Kasumi-1 (cell line): ENCODE measurements at regions not wholly inside any gene's neighbourhood (a gene's known extent, or its start where the extent isn't known, plus 50 kb on each side); places are given as distances from the start of the nearest gene placed in this dataset.
"Not testable (repeated sequence)": the region's sequence is repeated elsewhere in the genome, so short reads cannot be mapped to it uniquely, and the experiment has no call there.

Experiments used
- DNase-seq, 2 experiments: peaks; one replicate each; lab custom pipeline; 2025; lab: John Stamatoyannopoulos, UW

DNA sequence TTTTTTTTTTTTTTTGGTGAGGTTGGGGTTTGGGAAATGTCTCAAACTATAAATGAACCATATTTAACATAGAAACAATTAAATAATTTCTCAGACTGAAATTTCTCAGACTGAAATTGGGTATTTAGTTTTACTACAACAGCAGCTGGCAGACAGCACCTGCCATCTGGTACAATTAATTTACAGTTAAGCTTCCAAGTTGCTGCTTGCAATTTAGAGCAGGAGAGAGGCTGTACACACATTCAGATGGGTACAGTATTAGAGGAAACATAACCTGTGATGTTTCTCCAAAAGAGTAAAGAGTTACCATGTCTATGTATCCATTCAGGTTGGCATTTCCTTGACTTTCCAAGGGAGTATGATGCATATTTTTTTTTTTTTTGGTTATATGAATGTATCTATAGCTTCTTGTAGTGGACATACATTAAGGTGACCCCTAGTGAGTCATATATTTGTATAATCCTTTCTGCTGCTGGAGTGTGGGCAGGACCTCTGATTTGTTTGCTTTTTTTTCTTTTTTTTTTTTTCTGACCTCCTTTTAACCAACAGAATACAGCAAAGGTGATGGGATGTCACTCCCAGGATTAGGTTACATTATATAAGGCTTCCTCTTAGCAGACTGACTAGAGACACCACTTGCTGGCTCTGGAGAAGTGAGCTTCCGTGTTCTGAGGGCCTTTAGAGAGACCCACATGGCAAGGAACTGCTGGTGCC, 201.7 kb downstream of the PTH2R start:
- no peak for DNase-seq

DNA sequence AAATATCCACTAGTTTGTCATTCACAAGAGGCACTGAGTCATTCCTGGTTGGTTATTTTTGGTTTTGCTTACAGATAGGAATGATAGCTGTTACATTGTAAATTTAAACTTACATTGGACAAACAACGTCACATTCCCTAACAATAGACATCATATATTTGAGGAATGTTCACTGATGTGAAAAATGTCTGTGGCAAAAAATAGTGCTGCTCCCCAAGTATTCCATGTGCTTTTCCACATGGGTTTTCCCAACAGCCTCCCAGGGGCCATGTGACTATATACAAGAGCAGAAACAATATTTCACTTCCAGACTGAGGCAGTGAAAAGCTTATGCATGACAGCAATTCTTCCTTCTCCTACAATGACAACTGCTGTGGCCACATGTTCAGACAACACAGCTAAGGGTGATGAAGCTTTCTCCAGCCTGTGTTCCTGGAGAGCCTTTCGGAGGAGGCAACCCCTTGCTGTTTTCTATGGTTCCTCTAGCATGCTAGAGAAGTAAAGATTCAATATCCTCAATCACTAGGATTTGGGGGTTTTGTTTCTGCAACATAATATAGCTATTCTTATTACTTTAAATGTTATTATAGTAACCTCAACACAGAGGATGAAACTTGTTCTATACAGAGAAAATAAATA, 202.7 kb downstream of the PTH2R start:
- no peak for DNase-seq

DNA sequence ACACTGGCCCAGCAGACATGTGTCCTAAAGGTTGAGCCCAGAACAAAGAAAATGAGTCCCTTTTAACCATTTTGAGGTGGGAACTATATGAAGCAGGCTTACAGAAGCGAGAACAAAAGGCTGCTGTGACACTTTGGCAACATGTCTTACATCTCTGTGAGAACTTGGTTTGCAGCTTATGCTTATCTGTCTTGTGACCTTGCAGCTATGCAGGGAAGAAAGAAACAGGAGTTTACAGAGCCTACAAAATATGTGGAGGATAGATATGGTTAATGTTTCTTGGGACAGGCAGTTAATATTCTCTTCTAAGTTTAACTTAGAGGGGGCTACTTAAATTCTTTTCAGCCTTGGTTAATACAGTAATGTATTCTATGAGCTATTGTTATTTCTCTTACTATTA, 209.1 kb downstream of the PTH2R start:
- not testable (repeated sequence) for DNase-seq

DNA sequence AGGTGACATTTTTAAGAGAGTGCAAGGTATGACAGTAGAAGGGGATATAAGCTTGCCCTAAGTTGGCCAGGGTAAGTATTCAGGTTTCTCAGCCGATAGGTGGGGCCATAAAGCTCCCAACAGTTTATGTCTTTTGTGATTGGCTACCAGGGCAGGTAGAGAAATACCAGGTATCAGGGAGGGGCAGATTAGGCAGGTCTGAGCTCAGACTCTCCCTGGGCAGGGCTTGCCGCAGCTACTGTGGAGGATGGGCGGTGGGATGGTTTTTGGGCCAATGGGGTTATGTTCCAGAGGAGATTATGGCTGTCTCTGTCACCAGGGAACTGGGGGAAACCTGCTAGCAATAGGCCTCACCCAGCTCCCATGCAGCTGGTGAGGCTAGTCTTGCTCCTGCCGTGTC, 211.6 kb downstream of the PTH2R start:
- no peak for DNase-seq

DNA sequence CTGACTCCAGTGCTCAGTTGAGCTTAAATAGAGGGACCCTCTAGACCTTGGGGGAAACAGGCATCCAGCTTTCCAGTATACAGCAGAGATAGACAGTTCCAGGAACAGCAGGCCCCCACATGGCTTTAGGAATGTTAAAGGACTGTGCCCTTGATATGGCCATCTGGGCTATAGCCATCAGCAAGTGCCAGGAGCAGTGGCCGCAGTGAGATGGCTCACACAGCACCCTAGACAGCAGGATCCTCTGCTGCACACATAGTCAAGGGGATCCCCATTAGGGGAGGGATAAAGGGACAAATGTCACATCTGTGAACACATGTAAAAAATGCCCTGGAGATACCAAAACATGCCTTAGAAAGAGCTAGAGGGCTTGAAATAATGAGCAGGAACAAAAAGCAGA, 213.4 kb downstream of the PTH2R start:
- DNase-seq, result no peak

DNA sequence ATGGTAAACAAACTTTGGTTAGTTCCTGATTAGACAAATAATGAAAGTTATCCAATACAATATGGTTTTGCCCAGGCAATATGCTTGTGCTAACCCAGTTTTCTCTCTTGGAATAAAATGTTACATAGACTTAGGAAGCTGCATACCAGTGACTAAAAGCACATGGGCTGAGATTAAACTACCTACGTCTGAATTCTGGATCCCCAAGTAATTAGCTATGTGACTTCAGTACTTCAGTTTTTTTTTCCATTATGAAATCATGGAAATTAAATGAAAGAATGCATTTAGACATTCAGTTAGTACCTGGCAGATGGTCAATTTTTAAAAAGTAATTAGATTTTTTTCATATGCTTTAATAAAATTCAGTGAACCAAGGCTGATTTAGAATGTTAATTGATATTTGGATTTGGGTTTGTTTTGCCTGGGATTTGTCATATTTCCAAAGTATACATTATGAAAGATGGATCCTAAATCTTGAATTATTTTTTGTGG, 213.9 kb downstream of the PTH2R start:
- no peak for DNase-seq

DNA sequence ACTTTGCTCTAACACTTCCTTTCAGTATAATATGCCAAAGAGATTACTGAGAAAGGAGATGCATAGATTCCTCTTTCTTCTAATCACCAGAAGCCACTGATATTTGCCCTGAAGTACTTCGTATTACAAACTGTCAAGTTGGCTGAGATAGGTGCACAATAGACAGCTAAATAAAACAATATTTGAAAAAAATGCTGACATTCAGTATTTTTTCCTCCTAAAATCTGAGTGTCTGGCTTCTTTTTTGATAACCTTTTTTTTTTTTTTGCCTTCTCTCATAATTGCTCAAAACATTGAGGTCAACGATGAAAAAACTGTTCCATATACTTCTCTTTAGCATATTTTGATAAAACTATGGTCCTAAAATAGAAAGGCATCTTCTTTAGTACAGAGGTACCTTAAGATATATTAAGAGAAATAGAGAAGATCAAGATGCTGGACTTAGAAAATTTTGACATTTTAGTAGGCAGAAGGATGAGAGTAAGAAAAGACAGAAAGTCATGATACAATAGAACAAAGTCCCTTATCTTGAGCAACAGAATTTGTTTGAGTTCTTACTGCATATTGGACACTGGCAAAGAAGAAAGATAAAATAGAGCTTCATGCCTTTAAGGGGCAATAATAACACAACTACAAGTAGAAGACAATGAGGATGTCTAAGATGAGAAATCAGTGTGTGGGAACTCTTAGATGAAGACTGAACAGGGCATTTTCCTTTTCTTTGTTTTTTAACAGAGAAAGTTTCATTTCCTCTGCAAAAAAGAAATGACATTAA, 220.7 kb downstream of the PTH2R start:
- DNase-seq, result no peak

DNA sequence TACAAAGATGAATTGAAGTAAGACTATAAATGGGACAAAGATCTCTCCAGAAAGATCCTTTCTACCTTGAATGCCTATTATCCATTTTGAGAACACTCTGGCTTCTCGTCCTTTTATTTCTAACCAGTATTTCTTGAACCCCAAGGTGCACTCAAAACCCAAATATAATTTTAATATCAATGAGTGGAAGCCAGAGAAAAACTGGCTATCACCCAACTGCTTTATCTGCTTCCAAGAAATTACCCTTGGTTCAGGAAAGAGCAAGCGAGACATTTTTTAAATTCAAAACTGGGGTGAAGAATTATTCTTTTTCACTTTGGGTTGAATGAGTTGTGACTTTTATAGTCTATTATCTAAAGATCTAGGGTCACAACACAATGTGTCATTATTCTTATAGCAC, 221.3 kb downstream of the PTH2R start:
- DNase-seq, result no peak

DNA sequence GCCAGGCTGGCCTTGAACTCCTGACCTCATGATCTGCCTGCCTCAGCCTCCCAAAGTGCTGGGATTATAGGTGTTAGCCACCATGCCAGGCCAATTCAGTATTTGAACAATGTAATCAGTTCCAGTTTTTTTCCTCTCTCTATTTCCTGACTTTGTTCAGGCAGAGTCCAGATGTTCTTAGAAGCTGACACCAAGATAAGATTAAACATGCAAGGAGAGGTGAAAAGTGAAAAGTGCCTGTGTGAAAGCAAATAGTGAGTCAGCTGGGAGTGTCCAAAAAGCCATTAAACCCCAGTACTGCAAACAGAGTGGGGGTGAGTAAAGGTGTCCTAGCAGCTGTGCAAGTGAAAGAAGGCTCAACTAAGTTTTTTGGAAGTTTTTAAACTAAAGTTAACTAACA, 231.5 kb downstream of the PTH2R start:
- DNase-seq, result no peak

DNA sequence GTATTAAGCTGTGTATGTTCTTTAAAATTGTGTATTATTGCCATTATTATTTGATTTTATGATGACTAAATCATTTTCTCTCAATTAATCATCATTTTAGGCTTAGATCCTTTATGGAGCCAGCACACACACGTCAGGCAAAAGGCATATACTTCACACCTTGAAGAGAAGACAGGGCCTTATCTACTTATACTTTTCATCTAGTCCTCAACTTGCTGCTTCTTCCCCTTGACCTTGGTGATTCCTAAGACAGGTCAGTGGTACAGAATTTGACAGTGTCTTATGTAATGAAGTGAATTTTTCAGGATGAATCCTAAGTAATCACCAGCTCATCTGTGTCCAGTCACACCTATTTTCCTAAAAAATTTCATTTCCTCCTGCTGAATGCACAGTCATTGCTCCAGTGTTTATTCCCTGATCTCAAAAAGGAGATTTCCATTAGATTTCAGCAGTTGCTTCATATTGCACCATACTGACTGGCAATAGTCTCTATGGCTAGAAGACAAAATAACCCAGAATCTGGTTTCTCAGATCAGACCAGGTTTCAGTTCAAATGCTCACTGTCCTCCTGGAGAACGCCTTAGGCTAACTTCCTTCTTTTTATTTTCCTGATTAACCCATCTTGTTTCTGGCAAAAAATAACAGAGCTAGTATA, 235.7 kb downstream of the PTH2R start:
- no peak for DNase-seq

DNA sequence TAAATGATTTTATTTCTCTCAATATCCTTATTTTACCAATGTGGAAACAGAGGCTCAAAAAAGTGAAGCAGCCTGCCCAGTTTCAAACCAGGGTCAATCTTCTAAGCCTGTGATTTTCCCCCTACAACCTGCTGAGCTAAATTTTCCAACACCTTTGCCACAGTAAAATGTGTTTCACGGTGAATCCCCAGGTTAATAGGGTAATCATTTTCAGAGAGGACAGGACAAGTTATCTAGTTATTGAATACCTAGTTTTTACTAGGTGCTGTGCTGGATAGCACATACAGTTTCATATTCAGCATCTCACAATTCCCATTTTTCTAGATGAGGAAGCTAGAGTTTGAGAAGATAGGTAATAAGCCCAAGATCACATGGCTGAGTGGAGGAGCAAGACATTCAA, 236.6 kb downstream of the PTH2R start:
- no peak for DNase-seq

DNA sequence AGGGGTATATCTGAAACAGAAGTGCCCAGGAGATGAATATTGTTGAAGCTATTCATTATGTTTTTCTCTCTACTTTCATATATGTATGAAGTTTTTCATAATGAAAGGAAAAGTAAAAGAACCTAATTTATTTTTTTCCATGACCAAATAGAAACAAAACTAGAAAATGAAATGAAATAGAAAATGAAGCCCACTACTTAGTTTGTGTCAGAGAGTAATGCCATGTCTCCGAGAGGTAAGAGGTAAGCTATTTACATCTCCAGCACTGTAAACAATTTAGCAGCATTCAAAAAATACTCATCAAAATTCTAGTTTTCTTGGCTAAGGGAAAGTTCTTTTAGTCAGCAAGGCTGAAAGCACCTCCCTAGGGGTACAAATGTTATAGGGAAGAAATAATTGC, 238.6 kb downstream of the PTH2R start:
- DNase-seq, result no peak

DNA sequence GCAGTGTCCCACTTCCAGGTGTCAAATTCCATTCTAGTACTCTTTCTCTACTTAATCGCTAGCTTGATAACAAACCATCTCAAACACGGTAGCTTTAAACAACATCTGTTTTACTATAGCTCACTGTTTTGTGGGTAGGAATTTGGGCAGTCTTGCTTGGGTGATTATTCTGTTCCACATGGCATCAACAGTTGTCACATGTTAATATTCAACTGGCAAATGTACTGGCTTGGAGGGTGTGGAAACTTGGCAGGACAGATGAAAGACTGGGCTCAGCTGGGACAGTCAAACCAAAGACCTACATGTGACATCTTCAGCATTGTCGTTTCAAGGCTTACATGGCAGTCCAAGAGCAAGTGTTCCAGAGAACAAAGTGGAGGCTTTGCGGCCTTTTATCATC, 241.8 kb downstream of the PTH2R start:
- no peak for DNase-seq

DNA sequence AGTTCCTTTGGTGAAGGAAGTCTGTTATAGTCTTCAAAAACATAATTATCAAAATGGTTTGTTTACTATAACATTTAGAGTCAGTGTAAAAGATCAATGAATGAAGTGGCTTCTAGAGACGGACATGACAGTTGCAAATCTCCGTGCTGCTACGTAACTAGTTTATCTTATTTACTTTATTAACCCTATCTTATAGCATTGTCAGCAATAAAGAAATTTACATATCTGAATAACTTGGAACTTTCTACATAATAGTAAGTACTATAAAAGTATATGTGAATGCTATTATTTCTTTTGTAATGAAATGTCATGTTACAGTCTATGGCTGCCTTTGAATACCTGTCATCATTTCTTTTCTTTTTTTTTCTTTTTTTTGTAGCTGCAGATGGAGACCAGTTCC, 246.8 kb downstream of the PTH2R start:
- DNase-seq, result no peak

DNA sequence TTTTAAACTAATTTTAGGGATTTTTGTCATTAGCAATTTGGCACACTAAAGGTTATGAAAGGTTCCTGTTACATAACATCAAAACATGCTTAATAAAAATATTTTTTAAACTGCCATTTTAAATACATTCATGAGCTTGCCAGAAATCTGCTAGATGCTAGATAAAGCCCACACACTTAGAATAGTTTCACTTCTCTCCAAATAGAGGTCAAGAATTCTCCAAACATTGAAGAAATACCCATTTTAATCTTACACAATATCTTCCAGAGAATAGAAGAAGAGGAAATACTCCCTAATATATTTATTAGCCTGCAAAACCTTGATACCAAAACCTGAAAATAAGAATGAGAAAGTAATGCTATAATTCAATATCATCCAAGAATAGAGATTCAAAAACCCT, 247.5 kb downstream of the PTH2R start:
- DNase-seq, result no peak

DNA sequence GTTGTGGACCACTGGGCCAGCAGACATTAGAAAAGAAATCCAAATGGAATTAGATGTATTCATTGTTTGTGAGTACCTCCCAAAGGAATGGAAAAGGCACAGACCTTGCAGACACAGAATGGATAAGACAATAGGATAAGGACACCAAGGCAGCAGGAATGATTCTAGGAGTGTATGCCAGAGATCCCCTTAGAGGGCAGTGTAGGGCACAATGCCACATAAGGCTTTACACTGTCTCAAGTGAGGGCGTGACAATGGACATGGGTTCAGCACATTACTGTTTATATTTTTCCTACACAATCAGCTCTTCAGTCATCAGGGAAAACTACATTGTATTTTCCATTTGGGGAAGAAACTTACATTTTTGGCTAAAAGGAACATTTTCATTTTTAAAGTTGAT, 250.9 kb downstream of the PTH2R start:
- DNase-seq, result peak in 1 of 2 experiments; percentile 1

DNA sequence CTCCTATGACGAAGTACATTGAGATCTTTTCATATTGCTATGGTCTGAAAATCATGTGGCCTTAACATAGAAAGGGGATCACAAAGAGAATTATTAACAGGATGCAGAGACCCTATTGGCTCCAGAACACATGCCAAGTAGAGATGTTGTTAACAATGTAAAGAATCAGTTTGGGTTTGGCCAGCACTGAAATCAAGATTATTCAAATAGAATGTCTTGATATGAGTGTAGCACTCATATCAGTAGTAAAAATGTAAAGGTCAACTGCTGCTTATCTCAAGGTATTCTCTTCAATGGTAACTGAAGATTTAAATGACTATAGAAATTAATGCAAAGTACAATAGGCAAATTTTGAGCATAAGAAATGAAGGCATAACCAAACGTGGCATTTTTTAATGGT, 262.8 kb downstream of the PTH2R start:
- DNase-seq, result no peak

DNA sequence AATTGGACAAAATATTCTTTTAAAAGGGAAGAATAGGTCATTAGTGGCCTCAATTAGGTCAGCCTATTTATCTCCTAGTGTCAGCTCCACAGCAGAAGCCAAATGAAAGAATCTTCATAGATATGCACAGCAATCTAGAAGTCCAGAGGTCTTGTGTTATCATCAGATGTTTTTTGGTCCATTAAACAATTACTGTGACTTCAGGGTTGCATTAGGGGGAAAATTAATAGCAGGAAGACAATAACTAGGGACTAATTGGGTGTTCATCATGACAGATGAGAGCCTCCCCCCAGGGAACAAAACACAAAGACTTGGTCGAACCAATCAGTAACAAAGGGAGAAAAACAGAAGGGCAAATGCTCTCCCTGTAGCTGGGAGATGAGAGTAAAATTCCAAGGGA, 264.7 kb downstream of the PTH2R start:
- no peak for DNase-seq

DNA sequence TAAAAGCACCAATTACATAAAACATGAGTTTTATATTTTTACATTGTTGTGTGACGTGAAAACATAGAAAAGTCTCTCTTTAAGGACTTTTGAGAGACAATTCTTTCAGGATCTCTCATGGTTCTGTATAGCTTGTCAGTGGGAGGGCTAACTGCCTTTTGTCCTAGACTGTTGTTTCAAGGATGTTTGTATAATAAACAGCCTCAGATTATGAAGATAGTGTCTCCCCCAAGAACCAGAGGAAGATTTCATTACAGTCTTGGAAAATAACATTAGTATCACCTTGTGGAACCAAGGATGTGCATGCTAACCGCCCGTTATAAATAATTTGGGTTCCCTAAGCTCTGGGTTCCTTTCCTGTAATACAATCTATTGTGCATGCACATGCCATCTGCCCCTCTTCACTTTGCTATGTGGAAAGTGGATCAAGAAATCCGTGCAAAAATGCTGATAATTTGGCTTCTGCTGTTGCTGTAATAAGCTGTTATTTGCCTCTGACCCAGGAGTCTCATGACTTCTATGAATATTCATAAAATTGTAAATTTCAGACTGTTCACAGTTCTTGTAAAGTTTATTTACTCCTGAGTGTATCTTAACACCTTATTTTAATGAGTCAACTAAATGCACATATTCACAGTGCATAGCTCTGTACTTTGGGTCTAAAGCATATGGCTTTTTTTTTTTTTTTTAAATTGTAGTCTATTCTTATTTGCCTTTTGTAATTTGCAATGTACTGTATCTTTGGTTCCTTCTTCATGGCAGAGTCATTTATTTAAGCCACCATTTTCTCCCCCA, 265.5 kb downstream of the PTH2R start:
- DNase-seq, result no peak

DNA sequence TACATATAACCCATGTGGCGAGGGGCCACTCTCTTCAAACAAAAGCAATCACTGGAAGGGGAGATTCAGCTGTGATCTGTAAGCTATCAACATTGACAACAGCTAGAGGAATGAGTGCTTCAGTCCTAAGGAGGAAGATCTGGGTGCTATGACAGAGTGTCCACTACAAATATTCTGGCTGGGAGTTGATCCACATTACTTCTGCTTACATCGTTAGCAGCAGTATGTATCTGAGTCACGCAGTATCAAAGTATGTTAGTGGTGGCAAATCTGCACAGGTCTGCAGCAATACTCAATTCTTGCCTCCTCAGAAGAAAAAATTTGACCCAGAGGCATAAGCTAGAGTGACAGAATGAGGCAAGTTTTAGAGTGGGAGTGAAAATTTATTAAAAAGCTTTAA, 267.0 kb downstream of the PTH2R start:
- no peak for DNase-seq

DNA sequence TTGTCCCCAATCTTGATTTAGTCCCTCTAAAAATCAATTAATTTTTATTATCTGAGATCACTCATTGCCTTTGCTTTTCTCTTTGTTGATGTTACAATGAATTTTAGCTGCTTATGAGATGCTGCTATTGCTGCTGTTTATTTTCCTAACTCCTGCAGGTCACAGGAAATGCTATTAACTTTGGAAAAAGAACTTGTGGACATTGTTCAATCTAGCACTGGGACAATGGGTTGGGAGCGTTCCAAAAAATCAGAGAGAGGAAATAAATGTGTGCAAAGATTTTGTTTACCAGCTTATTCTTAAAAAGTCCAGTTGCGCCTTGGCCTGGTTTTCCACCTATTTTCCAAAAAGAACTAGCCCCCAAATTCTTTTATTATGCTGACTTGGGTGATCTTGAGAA, 268.3 kb downstream of the PTH2R start:
- DNase-seq, result no peak

DNA sequence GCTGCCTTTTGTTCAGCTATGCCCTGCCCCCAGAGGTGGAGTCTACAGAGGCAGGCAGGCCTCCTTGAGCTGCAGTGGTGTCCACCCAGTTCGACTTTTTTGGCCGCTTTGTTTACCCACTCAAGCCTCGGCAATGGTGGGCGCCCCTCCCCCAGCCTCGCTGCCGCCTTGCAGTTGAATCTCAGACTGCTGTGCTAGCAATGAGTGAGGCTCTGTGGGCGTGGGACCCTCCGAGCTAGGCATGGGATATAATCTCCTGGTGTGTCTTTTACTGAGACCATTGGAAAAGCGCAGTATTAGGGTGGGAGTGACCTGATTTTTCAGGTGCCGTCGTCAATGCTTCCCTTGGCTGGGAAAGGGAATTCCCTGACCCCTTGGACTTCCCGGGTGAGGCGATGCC, 279.3 kb downstream of the PTH2R start:
- not testable (repeated sequence) for DNase-seq
